GM18907 (cell line): ENCODE measurements at regions not wholly inside any gene's neighbourhood (a gene's known extent, or its start where the extent isn't known, plus 50 kb on each side); places are given as distances from the start of the nearest gene placed in this dataset.
"Not testable (repeated sequence)": the region's sequence is repeated elsewhere in the genome, so short reads cannot be mapped to it uniquely, and the experiment has no call there.

Experiments
- ATAC-seq: cut with Tn5 transposase; IDR thresholded peaks from one replicate; pipeline ENCODE4 v1.9.1; 2021; ENCODE audit warnings: mild to moderate bottlenecking, moderate library complexity; ENCODE audit not compliant: unreplicated experiment

GRCh38 chr3:95319921-95320494 is 1257.1 kb downstream of the NSUN3 start:
- no peak for ATAC-seq

GRCh38 chr3:95327478-95327877 is 1264.6 kb downstream of the NSUN3 start:
- ATAC-seq = no peak

DNA sequence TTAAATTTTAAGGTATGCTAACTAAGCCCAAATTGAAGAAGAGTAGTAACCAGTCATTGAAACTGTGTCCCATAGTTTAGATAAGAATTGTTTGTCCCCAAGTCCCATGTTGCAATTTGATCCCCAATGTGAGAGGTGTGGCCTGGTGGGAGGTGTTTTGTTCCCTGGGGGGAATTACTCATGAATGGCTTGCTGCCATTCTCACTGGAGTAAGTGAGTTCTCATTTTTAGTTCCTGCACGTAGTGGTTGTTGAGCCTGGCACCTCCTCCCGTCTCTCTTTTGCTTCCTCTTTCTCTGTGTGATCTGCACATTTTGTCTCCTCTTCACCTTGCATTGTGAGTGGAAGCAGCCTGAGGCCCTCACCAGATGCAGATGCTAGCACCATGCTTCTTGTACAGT is 1271.0 kb downstream of the NSUN3 start:
- no peak for ATAC-seq

DNA sequence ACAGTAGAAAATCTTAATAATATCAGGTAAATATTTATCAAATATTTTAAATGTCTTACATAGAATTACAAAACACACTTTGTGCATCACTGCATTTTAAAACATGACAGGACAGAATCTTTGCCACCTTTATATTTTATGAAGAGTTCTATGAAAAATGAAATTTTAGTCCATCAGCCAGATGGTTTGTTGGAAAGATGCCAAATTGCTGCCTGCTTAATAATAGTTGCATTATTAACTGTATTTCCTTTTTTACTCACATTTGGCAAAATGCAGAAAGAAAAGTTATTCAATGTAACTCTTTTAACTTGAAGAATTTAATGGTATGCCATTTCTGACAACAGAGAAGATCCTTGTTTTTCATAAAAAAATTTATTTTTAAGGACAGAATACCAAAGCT is 1271.6 kb downstream of the NSUN3 start:
- ATAC-seq = no peak

DNA sequence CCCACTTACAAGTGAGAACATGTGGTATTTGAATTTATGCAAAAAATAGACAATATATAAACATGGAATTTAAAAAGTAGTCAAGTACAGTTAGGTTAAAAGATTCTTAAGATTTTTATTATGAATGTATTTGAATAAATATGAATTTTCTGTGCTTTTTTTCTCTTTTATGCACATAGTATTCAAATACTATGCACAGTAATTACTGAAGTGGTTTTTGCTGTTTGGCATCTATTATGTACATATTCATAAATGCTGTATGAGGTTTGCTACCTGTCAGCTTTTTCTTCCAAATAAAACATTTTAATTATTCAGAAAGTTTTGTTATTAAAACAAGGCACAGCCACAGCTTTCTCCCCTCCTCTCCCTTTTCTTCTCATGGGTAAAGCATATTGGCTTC is 1272.7 kb downstream of the NSUN3 start:
- ATAC-seq = no peak

DNA sequence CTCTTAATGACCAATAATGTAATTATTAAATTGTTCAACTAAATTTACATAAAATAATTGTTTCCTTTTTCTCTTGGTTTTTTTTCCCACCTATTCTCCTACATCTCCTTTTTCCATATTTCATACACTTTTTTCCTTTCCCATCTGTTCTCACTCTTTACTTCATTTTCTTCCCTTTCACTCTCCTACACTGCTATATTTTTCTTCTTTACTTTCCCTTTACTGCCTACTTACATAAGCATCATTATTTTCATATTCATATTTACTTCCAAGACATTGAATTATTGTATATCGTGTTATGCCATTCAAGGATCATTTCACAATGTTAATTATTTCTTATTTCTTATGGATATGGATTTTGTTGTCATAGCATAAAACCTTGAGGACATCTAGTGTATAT is 1275.6 kb downstream of the NSUN3 start:
- ATAC-seq = no peak

DNA sequence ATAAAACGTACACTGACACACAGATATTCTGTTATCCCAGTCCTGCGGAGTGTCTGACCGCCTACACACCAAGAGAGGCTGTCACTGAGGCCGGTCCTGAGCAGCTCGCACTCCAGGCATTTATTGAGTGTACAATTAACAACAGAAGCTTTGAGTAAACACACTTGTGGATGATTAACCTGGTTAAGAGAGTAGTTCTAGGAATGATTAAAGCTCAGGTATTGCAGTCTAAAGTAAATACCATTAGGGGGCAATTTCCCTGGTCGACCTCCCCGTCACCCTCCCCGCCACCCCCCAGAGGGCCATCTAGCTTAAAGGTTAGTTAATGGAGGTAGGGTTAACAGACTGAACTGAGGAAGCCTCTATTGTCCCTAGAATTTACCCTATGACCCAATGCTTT is 1278.5 kb downstream of the NSUN3 start:
- no peak for ATAC-seq

- ATAC-seq = no peak
Measured at GRCh38 chr3:95343228-95343627, 1280.4 kb downstream of the NSUN3 start.

DNA sequence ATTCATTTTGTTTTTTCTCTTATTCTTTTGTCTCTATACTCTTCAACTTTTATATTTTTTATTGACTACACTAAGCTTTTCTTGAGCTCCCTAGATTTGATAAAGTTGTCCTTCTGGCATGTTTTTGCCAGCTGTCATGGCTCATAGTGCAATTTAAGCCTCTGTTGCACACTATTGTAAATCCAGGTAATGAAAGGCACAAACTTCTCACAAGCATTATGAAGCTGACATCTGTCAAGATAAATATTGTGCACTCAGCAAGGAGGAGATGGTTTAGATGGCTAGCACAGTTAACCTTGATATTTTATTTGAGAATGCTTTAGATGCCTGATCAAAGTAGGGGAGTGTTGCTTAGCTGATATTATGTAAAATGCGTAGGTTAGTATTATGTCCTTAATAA is 1280.9 kb downstream of the NSUN3 start:
- no peak for ATAC-seq

GRCh38 chr3:95347936-95348335 is 1285.1 kb downstream of the NSUN3 start:
- not testable (repeated sequence) for ATAC-seq

- no peak for ATAC-seq
Measured at GRCh38 chr3:95348879-95349278, 1286.0 kb downstream of the NSUN3 start.

DNA sequence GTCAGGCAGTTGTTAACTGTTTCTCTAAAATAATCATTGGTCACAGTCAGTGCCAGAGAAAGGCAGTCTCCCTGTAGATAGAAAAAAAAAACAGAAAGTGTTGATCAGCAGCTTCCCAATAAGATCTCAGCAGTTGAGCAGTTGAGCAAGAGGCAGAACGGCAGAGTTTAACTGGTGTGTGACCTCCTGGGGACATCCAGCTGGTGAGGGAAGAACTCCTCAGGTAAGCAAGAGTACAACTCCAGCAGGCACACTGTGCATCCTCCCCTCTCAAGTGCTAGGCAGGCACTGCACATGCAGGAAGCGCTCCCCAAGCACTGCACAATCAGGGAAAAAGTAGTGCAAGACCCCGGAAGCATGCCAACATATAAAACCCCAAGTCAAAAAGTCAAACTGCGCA is 1287.2 kb downstream of the NSUN3 start:
- no peak for ATAC-seq

DNA sequence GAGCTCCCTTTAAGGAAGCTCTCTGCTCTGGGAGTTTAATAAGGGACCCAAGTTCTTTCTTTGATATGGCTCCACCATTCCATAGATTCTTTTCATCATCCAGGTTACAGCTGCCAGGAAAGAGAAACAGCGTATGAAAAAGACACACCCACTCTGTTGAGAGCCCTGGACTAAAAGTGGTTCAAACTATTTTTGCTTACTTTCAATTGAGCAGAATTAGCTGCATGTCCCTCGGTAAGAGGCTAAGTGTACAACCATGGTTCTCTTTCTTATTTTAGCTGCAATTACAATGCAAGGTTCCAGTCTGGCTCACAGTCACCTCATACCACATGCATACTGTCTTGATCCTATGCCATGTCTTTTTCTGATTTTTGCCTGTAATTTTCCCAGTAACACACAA is 1288.3 kb downstream of the NSUN3 start:
- no peak for ATAC-seq

DNA sequence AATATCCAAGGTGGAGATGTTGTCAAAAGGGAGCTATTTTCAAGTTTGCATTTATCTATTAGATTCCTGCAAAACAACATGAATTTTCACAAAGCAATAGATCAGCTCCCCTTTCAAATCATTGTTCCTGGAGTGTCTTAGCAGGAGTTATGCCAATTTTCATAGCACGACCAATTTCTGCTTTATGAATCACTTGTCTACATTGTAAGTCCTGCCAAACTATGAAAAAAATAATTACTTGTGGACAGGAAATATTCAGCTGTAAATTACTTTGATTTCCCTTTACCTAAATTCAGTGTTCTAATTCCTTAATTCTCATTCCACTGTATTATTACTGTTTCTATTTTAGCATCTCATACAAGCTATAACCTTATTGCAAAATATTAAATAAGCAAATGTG is 1289.6 kb downstream of the NSUN3 start:
- no peak for ATAC-seq

DNA sequence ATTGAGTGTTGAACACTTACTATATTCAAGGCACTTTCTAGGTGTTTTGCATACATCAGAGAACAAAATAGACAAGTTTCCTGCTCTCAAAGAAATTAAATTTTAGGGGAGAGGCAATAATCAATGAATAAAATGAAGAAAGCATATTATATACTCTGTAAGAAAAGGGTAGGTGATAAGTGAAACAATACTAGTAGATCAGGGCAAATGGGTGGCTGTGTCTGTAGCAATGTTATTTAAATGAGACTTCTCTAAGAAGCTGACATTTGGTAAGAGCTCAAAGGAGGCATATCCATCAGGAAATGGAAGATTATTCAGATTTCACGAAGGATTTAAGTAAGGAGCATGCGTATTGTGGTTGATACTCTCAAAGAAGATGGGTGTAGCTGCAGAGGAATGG is 1291.6 kb downstream of the NSUN3 start:
- no peak for ATAC-seq

DNA sequence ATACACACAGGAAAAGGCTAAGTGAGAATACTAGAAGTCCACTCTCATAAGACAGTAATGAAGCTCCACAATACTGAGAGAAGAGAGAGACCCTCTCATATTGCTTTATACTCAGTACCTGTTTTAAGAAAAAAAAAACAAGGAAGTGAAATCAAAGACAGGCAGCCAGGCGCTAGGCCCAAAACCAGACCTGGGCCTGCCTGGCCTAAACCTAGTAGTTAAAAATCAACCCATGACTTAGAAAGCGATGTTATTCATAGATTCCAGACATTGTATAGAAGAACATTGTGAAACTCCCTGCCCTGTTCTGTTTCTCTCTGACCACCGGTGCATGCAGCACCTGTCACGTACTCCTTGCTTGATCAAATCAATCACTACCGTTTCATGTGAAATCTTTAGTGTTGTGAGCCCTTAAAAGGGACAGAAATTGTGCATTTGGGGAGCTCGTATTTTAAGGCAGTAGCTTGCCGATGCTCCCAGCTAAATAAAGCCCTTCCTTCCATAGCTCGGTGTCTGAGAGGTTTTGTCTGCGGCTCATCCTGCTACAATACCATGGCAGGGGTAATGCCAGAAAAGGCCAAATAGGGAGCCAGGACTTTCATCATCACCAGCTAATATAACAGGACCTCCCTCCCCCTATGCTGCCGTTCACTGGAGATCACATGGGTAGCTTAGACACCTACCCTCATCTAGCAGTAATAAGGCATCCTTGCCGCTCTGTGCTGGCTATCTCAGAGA is 1294.1 kb downstream of the NSUN3 start:
- ATAC-seq = peak; percentile 89

- ATAC-seq = peak; percentile 88
Measured at GRCh38 chr3:95387242-95388021, 1324.6 kb downstream of the NSUN3 start.

DNA sequence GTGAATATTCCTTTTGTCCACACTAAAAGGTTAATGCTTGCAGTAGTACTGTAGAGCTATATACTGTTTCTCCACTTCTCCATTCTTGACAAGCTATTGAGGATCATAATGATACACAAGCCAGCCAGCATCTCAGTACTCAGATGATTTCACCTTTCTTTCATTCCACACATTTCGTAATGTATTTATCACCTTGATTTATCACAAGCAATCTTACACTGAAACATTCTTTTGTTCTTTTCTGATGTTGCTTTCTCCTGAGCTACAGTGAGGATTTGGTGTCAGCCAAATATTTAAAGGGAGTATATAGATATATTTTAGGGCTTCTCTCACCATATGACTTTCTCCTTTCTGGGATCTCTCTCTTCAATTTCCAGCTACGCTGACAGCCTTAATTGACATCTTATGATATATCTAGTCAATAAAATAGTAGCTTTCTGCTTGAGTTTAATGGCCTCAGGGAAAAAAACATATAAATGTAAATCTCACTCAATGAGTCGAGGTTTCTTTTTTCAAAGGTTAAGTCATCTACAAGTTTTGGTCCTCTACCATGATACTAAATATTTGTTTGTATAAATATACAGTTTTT is 1327.0 kb downstream of the NSUN3 start:
- no peak for ATAC-seq

GRCh38 chr3:95394286-95394685 is 1331.4 kb downstream of the NSUN3 start:
- ATAC-seq = no peak

GRCh38 chr3:95399585-95399984 is 1336.7 kb downstream of the NSUN3 start:
- ATAC-seq = no peak

GRCh38 chr3:95401693-95402092 is 1338.8 kb downstream of the NSUN3 start:
- ATAC-seq = no peak
